GM21381 (cell line): ENCODE measurements at regions not wholly inside any gene's neighbourhood (a gene's known extent, or its start where the extent isn't known, plus 50 kb on each side); places are given as distances from the start of the nearest gene placed in this dataset.
"Not testable (repeated sequence)": the region's sequence is repeated elsewhere in the genome, so short reads cannot be mapped to it uniquely, and the experiment has no call there.

Experiments
- ATAC-seq: cut with Tn5 transposase; IDR thresholded peaks from one replicate; pipeline ENCODE4 v1.9.1; 2021; ENCODE audit warnings: mild to moderate bottlenecking, moderate library complexity; ENCODE audit not compliant: unreplicated experiment

DNA sequence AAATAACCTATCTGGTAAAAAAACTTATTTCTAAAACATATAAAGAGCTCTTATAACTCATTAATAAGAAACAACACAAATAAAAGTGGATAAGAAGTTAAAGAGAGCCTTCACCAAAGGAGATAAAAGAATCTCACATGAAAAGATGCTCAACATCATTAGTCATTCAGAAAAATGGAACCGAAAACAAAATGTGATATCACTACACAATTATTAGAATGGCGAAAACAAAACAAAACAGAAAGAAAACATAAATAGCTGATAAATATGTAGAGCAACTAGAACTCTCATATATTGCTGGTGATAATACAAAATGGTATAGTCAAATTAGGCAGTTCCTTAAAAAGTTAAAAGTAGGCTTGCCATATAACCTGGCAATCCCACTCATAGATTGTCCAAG, 1109.3 kb downstream of the PLA2G4A start:
- no peak for ATAC-seq

DNA sequence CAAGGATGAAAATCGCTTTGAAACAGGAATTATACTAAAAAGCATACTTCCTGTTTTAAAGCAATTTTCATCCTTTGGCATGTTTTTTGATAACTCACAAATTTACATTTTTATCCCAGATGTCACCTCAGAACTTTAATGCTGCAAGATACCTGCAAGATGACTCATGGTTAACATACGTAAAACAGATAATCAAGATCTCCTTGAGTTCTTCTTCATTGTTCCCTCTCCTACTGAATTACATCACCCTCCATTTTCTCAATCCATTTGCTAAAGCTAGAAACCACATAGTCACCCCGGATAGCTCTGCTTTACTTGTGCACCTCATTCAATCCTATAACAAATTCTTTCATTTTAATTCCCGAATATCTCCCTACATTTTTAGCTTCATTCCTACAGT, 1114.2 kb downstream of the PLA2G4A start:
- ATAC-seq = no peak

DNA sequence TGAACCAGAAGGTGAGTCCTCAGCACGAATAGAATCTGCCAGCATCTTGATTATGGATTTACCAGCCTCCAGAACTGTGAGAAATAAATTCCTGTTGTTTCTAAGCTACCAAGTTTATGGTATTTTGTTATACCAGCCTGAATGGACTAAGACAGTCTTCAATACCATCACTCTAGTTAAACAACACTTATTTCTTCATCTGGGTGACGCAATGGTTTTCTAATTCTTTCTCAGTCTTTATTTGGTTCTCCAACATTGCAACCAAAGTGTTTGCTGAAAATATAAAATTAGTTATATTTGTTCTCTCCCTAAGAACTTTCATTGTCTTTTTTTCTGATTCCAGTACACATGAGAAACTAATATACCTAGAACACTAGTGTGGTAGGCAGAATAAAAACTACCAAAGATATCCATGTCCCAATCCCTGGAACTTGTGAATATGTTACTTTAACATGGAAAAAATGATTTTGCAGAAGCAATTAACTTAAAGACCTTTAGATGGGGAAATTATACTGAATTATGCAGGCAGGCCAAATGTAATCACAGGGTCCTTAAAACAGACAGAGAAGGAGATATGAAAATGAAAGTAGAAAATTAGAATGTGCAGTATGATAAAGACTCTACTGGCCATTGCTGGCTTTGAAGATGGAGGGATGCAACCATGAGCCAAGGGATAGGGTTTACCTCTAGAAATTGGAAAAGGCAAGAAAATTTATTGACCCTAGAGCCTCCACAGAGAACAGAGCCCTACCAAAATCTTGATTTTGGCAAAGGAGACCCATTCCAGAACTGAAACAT, 1115.1 kb downstream of the PLA2G4A start:
- no peak for ATAC-seq

DNA sequence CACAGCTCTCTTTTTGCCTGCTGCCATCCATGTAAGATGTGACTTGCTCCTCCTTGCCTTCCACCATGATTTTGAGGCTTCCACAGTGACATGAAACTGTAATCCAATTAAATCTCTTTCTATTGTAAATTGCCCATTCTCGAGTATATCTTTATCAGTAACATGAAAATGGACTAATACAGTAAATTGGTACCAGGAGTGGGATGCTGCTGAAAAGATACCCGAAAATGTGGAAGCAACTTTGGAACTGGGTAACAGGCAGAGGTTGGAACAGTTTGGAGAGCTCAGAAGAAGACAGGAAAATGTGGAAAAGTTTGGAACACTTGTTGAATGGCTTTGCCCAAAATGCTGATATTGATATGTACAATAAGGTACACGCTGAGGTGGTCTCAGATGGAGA, 1117.9 kb downstream of the PLA2G4A start:
- ATAC-seq = not testable (repeated sequence)

DNA sequence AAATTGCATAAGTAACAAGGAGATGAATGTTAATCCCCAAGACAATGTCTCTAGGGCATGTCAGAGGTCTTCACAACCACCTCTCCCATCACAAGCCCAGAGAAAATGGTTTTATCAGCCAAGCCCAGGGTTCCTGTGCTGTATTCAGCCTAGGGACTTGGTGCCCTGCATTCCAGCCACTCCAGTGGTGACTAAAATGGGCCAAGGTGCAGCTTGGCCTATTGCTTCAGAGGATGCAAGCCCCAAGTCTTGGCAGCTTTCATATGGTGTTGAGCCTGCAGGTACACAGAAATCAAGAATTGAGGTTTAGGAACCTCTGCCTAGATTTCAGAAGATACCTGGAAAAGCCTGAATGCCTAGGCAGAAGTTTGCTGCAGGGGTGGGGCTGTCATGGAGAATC, 1118.6 kb downstream of the PLA2G4A start:
- no peak for ATAC-seq

DNA sequence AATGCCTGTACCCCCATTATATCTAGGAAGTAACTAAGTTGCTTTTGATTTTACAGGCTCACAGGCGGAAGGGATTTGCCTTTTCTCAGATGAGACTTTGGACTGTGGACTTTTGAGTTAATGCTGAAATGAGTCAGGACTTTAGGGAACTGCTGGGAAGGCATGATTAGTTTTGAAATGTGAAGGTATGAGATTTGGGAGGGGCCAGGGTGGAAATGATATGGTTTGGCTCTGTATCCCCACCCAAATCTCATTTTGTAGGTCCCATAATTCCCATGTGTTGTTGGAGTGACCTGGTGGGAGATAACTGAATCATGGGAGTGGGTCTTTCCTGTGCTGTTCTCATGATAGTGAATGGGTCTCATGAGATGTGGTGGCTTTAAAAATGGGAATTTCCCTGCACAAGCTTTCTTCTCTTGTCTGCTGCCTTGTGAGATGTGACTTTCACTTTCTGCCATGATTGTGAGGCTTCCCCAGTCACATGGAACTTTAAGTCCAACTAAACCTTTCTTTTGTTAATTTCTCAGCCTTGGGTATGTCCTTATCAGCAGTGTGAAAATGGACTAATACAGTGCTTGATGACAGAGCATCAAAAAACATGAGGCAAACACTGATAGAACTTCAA, 1119.5 kb downstream of the PLA2G4A start:
- ATAC-seq = no peak

DNA sequence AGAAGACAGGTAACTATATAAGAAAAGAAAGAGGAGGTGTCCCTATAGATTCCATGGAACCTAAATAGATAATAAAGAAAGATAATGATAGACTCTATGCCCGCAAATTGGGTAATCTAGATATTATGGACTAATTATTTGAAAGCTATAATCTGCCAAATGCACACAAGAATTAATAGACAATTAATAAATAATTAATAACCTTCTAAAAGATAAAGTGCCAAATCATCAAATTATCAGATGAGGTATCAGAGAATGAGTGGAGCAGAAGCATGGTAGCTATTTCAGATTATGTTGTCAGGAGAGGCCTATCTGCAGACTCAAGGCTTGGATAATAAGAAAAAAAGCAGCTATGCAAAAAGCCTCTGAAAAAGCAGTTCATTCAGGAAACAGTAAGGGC, 1120.8 kb downstream of the PLA2G4A start:
- no peak for ATAC-seq

DNA sequence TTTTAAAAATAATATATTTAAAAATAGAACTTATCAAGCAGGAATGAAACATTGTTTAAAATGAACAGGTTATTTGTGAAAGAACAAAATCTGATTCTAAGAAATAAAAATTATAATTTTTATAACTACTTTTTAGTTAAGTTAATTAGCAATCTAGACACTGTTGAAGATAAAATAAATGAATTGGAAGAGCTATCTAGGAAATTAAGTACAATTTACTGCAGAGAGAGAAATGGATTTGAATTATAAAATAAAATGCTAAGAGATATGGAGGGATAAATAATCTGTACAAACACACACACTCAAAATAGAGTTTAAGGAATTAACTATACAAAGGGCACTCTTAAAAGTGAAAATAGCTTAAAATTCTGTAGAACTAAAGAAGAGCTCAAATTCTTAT, 1123.1 kb downstream of the PLA2G4A start:
- no peak for ATAC-seq

DNA sequence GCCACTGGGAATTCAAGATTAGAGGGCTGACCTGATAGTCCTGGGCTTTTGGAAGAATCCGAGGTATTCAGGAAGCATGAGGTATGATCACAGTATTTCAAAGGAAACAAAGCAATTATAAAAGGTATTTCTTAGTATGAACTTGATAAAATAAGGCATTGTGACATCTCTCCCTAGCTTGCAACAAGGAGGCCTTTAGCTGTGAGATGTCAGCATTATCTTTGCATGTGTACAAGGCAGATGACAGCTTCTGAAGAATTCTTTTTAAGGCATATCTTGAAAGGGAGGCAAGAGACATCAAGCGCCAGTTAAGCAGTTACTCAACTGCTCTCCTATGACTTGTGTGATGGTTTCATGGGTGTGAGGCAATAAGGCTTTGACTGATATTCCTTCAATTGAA, 1123.7 kb downstream of the PLA2G4A start:
- ATAC-seq = no peak

DNA sequence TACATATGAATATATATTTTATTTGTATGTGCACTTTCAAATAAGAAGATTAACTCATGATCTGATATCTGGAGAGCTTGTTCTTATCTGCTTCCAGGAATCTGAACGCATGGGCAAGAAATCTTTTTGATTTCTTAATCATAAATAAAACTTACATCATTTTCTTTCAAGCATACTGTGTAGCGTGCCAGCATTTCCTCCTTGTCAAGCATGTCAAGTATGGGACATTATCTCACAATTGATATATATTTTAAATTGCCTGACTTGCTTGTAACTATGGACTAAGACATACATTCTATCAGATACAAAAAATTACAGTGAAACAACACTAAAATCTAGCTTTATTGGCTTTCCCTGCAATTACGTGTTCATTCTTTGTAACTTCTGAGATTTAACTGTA, 1128.2 kb downstream of the PLA2G4A start:
- ATAC-seq = no peak

DNA sequence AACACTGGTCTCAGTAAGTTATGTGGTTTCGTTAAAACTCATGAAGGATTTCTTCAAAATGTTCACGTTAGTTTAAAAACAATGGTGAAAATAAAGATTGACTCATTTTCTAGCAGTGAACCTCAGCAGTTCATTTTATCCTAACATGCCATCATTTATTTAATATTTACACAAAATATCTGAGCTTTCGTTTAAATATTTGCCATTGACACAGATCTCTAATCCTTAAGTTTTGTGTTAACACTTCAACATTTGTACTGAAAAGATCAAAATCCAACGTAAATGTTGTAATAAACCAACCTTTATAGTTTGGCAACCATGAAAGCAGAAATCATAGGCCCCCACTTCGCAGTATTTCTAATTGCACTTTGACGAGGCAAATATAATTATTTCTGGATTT, 1129.5 kb downstream of the PLA2G4A start:
- no peak for ATAC-seq

DNA sequence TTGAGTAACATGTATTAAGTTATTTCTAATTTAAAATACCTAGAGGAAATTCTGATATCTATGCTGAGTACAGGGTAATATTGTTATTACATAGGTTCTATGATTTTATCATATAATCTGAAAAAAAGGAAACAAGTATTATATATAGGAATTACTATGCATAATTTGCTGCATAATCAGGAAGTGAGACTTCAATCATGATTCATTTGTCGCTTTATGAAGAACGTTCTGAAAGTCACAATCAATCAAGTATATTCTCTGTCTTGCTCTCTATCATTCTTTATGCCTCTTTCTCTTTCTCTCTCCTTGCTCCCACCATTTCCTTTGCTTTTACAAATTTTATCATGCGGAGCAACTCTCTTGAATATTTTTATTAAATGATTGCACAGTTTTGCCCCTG, 1130.3 kb downstream of the PLA2G4A start:
- no peak for ATAC-seq

DNA sequence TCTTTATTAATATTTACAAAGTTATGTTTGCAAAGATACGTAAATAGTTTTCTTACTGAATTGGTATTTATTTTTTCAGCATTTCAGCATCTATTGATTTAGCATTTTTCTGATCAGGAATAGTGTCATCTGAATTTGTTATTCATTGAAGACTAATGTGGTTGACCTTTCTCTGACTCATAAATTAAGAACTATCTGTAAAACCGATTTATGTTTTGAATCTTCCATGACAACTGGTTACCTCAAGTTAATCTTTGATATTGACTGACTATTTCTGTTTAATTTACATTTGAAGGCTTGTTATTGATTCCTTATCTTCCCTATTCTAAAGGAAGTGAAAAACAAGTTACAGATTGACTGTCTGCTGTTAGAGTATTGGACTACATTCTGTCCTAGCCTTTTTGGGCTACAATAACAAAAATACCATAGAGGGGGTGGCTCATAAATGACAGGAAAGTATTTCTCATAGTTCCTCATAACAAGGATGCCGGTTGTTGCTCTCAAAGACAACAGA, 1131.4 kb downstream of the PLA2G4A start:
- ATAC-seq = no peak

DNA sequence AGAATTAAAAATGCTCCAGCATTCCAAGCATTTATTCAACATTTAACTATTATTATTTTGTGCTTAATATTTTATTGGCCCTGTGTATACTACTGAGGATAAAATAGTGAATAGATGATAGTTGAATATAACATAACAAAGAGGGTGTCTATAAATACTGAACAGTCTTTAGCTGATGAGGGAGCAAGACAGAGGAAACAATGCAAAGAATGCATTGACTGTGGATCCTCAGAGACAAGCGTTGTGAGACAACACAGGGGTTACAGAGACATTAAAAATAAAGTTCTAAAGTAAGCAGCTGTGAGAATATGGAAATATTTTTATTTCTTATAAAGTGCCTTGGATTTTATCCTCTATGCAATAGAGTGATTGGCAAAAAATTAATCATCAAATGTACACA, 1133.1 kb downstream of the PLA2G4A start:
- ATAC-seq = no peak

DNA sequence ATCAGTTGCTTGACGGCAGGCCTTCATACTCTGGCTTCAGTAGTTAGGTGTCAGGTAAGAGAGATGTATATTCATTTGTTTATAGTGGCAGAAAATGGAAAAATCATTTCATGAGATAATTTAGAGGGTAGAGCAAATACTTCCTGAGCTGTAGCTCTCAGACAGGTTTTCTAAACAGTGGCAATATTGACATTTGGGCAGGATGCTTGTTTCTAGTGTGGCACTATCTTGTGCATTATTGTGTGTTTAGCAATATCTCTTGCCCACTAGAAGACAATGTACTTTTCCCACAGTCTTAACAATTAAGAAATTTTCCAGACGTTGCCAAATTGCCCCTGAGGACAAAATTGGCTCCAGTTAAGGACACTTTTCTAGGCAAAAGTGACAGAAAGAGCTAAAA, 1143.1 kb downstream of the PLA2G4A start:
- ATAC-seq = no peak

DNA sequence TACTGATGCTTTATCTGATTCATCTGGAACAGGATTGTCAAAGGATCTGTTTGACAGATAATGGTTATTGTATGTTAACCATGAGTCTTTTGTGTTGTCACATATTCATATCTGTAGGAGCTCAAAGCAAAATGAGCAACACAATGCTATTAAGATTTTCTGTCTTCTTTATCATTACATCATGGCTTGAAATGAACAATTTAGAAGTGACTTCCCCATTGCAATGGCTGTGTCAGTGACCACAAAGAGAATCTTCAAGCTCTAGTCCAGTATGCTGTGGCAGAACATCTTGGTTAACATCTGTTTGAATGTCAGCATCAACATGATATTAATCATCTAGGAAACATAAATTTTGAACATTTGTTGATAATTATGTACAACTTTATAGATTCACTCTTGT, 1148.5 kb downstream of the PLA2G4A start:
- no peak for ATAC-seq

DNA sequence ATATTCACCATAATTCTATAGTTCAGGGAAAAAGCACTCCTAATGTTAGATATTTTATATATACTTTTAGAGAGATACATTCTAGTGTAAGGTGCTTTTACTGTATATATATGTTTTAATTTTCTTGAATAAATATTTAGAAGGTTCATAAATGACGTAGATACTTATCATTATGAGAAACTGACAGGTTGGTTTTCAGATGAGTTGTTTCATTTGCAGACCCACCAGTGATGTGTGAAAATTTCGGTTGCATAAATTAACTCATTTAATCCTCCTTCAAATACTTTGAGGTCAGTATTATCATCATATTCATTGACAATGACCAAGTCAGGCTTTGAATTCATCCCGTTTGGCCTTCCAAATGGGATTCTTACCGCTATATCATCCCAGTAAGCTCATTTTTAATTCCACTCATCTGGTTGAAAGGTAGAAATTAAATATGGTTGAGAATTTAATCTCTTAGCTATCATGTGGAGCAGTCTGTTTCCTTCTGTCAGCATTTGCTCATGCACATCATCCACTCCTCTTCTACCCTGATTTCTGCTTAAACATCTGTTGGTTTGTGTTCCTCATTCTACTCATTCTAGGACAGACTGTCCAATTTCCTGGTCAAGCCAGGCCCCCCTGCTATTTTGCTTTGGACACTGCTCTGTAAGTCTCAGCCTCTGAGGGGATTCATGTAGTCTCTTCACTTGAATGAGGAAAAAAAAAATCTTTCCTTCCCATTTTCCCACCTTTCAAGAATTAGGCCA, 1156.6 kb downstream of the PLA2G4A start:
- ATAC-seq = peak; percentile 40

DNA sequence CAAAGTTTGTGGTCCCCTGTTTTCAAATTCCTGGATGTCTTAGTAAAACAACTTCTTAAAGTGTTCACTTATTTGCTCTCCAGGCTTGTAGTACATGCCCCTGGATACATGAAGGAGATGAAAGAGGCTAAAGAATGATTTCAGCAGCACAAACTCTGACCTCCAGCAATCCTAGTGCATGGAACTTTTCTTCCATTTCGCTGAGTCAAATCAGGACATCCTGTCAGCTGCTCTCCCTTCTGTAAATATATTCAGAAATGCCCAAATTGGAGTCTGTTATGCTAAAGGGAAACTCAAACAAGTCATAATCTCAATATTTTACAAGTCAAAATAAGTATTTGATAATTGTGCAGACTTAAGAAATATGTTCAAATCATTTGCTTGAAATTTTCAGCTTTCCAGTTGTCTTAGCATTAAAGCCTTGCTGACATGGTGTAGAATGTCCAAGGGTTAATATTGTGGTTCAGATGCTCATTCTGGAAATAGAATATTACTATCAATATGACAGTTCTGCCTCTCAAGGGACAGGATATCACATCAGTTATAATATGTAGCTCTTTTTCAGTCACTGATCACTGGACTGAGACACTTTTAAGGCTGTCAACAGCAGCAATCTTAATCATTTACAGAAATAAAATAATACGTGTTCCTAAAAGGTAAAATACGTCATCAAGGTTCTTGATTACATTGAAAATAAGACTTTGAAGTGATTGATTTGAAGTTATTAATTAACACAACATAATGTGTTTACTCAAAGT, 1157.3 kb downstream of the PLA2G4A start:
- peak; percentile 78 for ATAC-seq

DNA sequence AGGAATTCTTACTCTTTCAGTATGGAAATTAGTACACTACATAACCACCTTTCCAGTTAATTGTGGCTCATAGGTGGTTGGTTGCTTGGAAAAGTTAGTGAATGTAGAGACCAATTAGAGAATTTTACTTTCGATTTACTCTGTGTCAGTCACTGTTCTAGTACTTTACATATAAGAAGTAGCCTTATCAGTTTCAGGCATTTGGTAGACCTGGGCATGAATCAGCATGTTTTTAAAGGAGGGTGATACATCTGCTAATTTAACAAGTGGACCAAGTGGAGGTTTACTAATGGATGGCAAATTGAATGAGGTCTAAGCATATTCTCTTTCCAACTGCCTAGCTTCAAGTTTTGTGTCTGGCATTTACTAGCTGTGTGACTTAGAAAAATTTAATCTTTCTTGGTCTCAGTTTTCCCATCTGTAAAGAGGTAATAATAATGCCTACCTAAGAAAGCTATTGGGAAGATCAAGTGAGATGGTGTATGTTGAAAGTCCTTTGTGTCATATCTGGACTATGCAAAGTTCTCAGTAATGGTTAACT, 1158.6 kb downstream of the PLA2G4A start:
- no peak for ATAC-seq

DNA sequence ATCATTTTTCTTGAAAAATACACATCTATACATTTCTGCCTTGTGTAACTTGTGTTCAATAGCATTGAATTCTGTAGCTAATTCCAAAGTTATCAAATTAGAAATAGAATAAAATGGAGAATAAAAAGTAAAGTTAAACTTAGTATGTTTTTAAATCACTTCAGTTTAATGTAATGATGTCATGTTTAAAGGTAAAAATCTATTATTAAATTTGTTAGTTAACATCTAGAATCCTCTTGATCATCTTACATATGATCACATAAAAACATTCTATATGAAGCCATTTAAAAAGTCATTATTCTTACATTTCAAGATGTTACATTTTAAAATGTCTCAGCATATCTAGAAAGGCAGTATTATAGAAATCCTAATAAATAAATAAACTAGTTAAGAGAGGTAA, 1163.2 kb downstream of the PLA2G4A start:
- ATAC-seq = no peak

DNA sequence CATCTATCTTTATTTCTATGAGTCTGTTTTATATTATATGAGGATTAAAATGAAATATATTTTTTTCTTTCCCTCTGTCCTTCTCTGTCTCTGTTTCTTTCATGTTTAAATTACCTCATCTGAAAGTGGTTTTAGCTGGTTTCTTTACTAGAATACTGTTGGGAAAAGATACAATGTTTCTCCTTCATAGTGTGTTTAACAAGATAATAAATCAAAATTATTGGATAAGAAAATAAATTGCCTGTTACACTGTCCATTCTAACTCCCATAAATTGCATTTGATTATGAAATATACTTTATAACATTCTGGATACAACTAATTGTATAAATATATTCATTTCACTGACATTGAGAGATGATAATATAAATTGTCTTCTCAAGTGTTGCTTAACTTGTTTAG, 1168.0 kb downstream of the PLA2G4A start:
- ATAC-seq = no peak
